ENCODE measurements at regions not wholly inside any gene's neighbourhood (a gene's known extent, or its start where the extent isn't known, plus 50 kb on each side); places are given as distances from the start of the nearest gene placed in this dataset.

- no peak for DNase-seq
Observed at GRCh38 chr10:61184429-61184828, 240.4 kb upstream of the RHOBTB1 start.

DNA sequence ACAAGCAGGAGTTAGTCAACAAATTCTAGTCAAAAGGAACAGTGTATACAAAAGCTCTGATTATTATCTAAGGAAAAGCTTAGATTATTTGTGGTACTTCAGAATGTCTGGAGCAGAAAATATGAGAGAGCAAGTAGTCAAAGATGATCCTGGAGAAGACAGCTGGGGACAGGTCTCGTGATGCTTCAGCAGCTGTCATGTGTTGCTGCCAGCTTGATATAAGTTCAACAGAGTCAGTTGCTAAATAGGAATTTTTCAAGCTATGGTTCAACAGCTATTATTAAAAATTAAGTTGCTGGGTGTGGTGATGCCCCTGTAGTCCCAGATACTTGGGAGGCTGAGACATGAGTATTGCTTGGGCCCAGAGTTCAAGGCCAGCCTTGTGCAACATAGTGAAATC, 240.0 kb upstream of the RHOBTB1 start:
- DNase-seq, result no peak

GRCh38 chr10:61181832-61182231, 237.8 kb upstream of the RHOBTB1 start:
- DNase-seq, result no peak

GRCh38 chr10:61179771-61180170, 235.8 kb upstream of the RHOBTB1 start:
- no peak for DNase-seq

GRCh38 chr10:61176424-61176823, 232.4 kb upstream of the RHOBTB1 start:
- DNase-seq, result no peak

DNA sequence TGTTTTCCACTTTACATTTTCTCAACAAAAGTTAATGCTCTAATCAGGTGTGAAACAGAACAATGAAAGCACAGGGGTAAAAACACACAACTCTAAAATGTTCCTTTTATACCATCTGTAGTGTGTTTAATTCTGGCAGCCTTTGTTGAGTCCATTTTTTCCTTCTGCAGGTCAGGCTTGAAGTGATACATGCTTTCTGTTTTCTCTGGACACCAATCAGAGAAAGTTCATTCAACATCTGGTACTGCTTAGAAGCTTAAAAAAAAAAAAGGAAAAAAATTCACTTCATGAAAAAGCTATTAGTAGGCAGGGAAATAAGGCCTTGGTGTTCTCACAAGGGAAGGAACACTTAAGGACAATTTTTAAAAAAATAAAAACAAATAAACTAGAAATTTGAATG, 231.3 kb upstream of the RHOBTB1 start:
- no peak for DNase-seq

GRCh38 chr10:61173450-61173849, 229.5 kb upstream of the RHOBTB1 start:
- no peak for DNase-seq

DNA sequence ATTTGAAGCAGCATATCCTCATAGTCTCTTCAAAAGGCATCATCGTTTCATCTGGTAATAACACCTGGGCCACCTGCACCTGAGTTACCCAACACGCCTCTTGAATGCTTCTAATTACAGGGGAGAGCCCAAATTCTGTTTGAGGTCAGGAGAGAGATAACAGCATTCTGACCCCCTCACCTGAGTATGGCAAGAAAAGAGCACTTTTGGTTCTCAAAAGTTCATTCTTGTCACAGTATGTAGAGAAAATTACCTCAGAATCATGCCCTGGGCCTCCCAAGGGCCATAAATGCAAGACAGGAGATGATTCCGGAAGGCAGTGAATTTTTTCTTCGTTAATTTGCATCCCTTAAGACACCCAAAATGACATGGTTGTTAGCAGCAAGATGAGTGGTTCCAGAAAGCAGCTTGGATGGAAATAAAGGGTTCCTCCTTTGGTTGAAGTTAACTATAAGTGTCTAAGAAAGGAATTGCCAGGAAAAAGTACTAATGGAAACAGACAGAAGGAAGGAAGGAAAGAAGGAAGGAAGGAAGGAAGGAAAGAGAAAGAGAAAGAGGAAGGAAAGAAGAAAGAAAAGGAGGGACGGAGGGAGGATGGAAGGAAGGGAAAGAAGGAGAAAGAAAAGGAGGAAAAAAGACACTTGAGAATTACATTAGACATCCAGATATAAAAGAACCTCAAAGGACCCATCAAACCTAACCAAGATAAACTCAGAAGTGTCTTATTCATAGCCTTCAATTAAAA, 228.4 kb upstream of the RHOBTB1 start:
- DNase-seq, result no peak

GRCh38 chr10:61170594-61170993, 226.6 kb upstream of the RHOBTB1 start:
- no peak for DNase-seq

GRCh38 chr10:61169294-61169693, 225.3 kb upstream of the RHOBTB1 start:
- no peak for DNase-seq

DNA sequence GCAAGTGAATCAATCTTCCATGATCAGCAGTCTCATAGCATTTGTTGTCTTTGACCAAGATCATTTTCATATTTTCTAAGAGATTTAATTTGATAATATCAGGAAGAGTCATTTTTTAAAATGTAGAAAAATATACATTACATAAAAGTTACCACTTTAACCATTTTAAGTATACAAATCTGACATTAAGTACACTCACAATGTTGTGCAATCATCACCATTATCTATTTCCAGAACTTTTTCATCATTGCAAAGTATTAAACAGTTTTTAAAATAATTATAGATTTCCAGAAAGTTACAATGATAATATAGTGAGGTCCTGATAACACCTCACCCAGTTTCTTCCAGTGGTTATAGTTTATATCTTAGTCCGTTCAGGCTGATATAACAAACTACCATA, 222.5 kb upstream of the RHOBTB1 start:
- no peak for DNase-seq

DNA sequence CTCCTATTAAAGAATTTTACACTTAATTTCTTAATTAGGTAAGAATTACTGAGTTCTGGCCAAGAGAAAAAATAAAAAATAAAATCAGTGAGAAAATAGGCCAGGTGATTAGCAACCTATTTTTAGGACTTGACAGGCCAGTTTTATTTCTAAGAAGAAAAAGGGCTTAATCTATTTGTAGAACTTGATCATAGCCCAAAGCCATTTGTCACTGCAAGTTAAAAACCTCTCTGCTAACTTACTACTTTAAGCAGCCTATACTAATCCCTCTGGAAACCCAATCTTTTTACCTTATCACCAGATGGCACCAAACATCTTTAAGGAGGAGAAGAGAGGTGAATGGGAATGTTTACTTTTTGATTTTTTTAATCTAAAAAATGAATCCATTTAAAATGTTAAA, 222.1 kb upstream of the RHOBTB1 start:
- no peak for DNase-seq

- no peak for DNase-seq
Observed at GRCh38 chr10:61164458-61165160, 220.6 kb upstream of the RHOBTB1 start.

DNA sequence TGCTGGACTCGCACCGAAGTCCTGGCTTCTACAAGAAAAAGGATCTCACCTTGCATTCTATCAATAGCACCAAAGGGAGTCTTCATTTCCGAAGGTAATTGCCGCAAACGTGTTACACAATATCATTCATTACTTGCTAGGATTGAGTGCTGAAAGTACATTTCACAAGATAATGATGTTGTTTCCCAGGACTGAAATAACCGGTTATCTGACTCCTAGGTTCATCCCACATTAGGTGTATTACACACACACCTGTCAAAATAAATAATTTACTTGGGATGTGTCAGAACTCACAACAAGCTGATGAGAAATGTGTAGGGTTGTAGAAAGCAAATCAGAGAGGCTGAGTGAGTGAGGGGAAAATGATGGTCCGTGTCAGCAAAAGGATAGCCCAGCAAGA, 219.4 kb upstream of the RHOBTB1 start:
- no peak for DNase-seq

GRCh38 chr10:61160253-61160652, 216.3 kb upstream of the RHOBTB1 start:
- DNase-seq, result no peak

- no peak for DNase-seq
Observed at GRCh38 chr10:61159253-61159652, 215.3 kb upstream of the RHOBTB1 start.

GRCh38 chr10:61157182-61157581, 213.2 kb upstream of the RHOBTB1 start:
- DNase-seq, result no peak

DNA sequence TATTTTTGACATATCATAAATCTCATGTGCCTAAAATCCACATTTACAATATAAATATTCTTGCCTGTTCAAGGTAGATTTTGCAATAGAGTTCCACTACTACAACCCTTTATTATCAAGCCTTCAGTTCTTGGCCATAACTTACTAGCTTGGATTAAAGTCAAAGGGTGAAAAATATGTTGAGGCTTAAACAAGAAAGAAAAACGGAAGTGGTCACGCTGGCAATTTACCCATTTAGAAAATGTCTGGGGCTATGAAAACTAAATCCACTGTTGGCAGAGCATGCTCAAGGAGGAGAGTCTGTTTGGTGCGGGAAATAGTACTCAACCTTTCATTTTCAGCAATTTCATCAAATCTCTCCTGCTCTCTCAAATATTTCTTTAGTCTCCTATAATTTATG, 209.8 kb upstream of the RHOBTB1 start:
- DNase-seq, result no peak

GRCh38 chr10:61151059-61151458, 207.1 kb upstream of the RHOBTB1 start:
- DNase-seq, result no peak

GRCh38 chr10:61148451-61148850, 204.5 kb upstream of the RHOBTB1 start:
- no peak for DNase-seq

DNA sequence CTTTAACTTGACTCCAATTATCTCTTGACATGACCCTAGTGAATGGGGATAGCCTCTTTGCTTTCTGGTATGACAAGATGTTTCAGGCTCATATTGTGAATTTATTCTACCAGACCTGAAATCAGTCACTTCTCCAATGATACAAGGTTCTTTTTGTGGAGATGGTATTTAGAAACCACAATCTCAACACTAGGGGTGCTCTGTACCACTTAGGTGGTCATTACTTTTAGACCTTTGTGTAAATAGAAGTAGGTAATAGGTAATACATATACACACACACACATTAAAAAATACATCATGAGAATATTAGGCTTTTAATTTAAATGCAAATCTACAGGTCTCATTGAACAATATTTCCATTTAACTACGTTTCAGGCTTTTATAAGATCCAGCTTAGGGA, 199.0 kb upstream of the RHOBTB1 start:
- DNase-seq, result no peak

GRCh38 chr10:61140765-61141392, 196.9 kb upstream of the RHOBTB1 start:
- no peak for DNase-seq

GRCh38 chr10:61139592-61139953, 195.6 kb upstream of the RHOBTB1 start:
- DNase-seq, result no peak
